WTC11 (cell line): ENCODE measurements at regions not wholly inside any gene's neighbourhood (a gene's known extent, or its start where the extent isn't known, plus 50 kb on each side); places are given as distances from the start of the nearest gene placed in this dataset.

Source experiments
- ATAC-seq: fragments of 200-7000 bp; cut with Tn5 transposase; 2 replicates; pipeline ENCODE4 v1.10.0; 2021; ENCODE audit warnings: mild to moderate bottlenecking, moderate library complexity
- CTCF ChIA-PET: fragments of 300-600 bp; sonication (Branson Sonifier 250); formaldehyde crosslinking; loops from one replicate; lab custom pipeline; 2021; ENCODE audit warnings: antibody characterized with exemption; lab: Charles Lee
- POLR2A ChIA-PET: fragments of 350-600 bp; sonication (Branson Sonifier 250); formaldehyde crosslinking; loops from one replicate; lab custom pipeline; 2021; ENCODE audit warnings: antibody characterized with exemption; lab: Charles Lee
- DNase-seq: peaks from one replicate; pipeline ENCODE4 v3.0.0; 2021; ENCODE audit warnings: low spot score
- H3K27ac Mint-ChIP-seq: 2 replicates; pipeline ENCODE4 v1.8.0; 2021; ENCODE audit warnings: mixed read lengths
- H3K27me3 Mint-ChIP-seq: 2 replicates; pipeline ENCODE4 v1.8.0; 2021; ENCODE audit warnings: low read depth, mild to moderate bottlenecking, moderate library complexity, mixed read lengths
- H3K36me3 Mint-ChIP-seq: 2 replicates; pipeline ENCODE4 v1.8.0; 2021; ENCODE audit warnings: mixed read lengths
- H3K4me1 Mint-ChIP-seq: 2 replicates; pipeline ENCODE4 v1.8.0; 2022; ENCODE audit warnings: mixed read lengths
- H3K4me3 Mint-ChIP-seq: 2 replicates; pipeline ENCODE4 v1.8.0; 2021; ENCODE audit warnings: mild to moderate bottlenecking, moderate library complexity, mixed read lengths
- H3K9me3 Mint-ChIP-seq: 2 replicates; pipeline ENCODE4 v1.8.0; 2021; ENCODE audit warnings: mixed read lengths
- ATF1 ChIP-seq: sonication (generic); formaldehyde crosslinking; IDR thresholded peaks from 2 replicates; pipeline ENCODE4 v1.8.1; 2023; ENCODE audit warnings: mild to moderate bottlenecking, moderate library complexity, missing genetic modification reagents
- CBFB ChIP-seq: sonication (generic); formaldehyde crosslinking; IDR thresholded peaks from 2 replicates; pipeline ENCODE4 v1.8.1; 2022; ENCODE audit warnings: mild to moderate bottlenecking, low read depth, missing genetic modification reagents
- CREB1 ChIP-seq: sonication (generic); formaldehyde crosslinking; IDR thresholded peaks from 2 replicates; pipeline ENCODE4 v1.8.0; 2023; ENCODE audit warnings: mild to moderate bottlenecking, missing genetic modification reagents
- E2F5 ChIP-seq: sonication (generic); formaldehyde crosslinking; IDR thresholded peaks from 2 replicates; pipeline ENCODE4 v1.8.1; 2022; ENCODE audit warnings: mild to moderate bottlenecking, moderate library complexity, missing genetic modification reagents
- GABPB1 ChIP-seq: sonication (generic); formaldehyde crosslinking; IDR thresholded peaks from 2 replicates; pipeline ENCODE4 v1.8.1; 2023; ENCODE audit warnings: mild to moderate bottlenecking, missing genetic modification reagents
- HMGA2 ChIP-seq: fragments of 250-450 bp; sonication (Bioruptor Pico); IDR thresholded peaks from 2 replicates; pipeline ENCODE4 v1.4.0; 2021; ENCODE audit warnings: mild to moderate bottlenecking, moderate library complexity
- KAT7 ChIP-seq: sonication (generic); formaldehyde crosslinking; IDR thresholded peaks from 2 replicates; pipeline ENCODE4 v1.8.1; 2023; ENCODE audit warnings: missing genetic modification reagents, mild to moderate bottlenecking, borderline replicate concordance
- NFATC4 ChIP-seq: fragments of 250-450 bp; sonication (Bioruptor Pico); IDR thresholded peaks from 2 replicates; pipeline ENCODE4 v1.9.0; 2021; ENCODE audit warnings: mild to moderate bottlenecking
- NFE2L1 ChIP-seq: sonication (generic); formaldehyde crosslinking; IDR thresholded peaks from 2 replicates; pipeline ENCODE4 v1.8.1; 2023; ENCODE audit warnings: missing genetic modification reagents
- NFYB ChIP-seq: sonication (generic); formaldehyde crosslinking; conservative IDR thresholded peaks from 2 replicates; pipeline ENCODE4 v1.8.0; 2022; ENCODE audit warnings: low read depth, missing genetic modification reagents
- NR2C2 ChIP-seq: sonication (generic); formaldehyde crosslinking; IDR thresholded peaks from 2 replicates; pipeline ENCODE4 v1.8.0; 2022; ENCODE audit warnings: mild to moderate bottlenecking, missing genetic modification reagents
- NR3C1 ChIP-seq: sonication (generic); formaldehyde crosslinking; conservative IDR thresholded peaks from 2 replicates; pipeline ENCODE4 v1.8.1; 2023; ENCODE audit warnings: low read depth, mild to moderate bottlenecking, missing genetic modification reagents
- OVOL2 ChIP-seq: fragments of 250-450 bp; sonication (Bioruptor Pico); IDR thresholded peaks from 2 replicates; pipeline ENCODE4 v1.9.0; 2021; ENCODE audit warnings: mild to moderate bottlenecking, borderline replicate concordance
- PRRX2 ChIP-seq: fragments of 250-450 bp; sonication (Bioruptor Pico); IDR thresholded peaks from 2 replicates; pipeline ENCODE4 v1.8.0; 2021; ENCODE audit warnings: mild to moderate bottlenecking
- SMAD3 ChIP-seq: sonication (generic); formaldehyde crosslinking; IDR thresholded peaks from 2 replicates; pipeline ENCODE4 v1.8.0; 2022; ENCODE audit warnings: missing genetic modification reagents, mild to moderate bottlenecking, borderline replicate concordance
- SP1 ChIP-seq: sonication (generic); formaldehyde crosslinking; conservative IDR thresholded peaks from 2 replicates; pipeline ENCODE4 v1.8.1; 2022; ENCODE audit warnings: missing genetic modification reagents
- TEAD1 ChIP-seq: sonication (generic); formaldehyde crosslinking; IDR thresholded peaks from 2 replicates; pipeline ENCODE4 v1.8.0; 2022; ENCODE audit warnings: mild to moderate bottlenecking, missing genetic modification reagents
- TEAD4 ChIP-seq: sonication (generic); formaldehyde crosslinking; IDR thresholded peaks from 2 replicates; pipeline ENCODE4 v1.8.0; 2022; ENCODE audit warnings: mild to moderate bottlenecking, missing genetic modification reagents
- ZNF281 ChIP-seq: sonication (generic); formaldehyde crosslinking; IDR thresholded peaks from 2 replicates; pipeline ENCODE4 v1.8.0; 2023; ENCODE audit warnings: mild to moderate bottlenecking, missing genetic modification reagents
- ZNF671 ChIP-seq: fragments of 250-450 bp; sonication (Bioruptor Pico); IDR thresholded peaks from 2 replicates; pipeline ENCODE4 v1.8.0; 2021; ENCODE audit warnings: mild to moderate bottlenecking
- TF ChIP-seq, protein P1 (sequence below): sonication (generic); formaldehyde crosslinking; IDR thresholded peaks from 2 replicates; pipeline ENCODE4 v1.8.1; 2023; ENCODE audit warnings: mild to moderate bottlenecking, missing genetic modification reagents
- TF ChIP-seq, protein P2 (sequence below): fragments of 250-450 bp; sonication (Bioruptor Pico); IDR thresholded peaks from 2 replicates; pipeline ENCODE4 v1.9.0; 2021; ENCODE audit warnings: mild to moderate bottlenecking

DNA sequence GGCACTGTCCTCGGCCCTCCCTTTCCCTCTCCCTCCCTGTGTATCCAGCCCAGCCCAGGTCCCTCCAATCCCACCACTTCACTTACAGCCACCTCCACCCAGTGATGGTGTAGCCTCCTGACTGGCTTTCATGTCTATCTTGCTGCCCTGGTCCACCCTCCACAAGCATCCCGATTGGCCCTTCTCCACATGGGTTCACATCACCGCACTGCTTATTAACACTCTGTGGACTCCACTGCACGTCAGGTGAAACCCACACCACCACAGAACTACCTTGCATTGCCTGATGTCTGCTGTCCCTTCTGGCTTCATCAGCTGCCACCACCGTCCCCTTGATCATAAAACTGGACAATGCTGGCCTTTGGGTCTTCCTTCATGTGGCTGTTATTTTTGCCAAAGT lies 220.4 kb upstream of the ARID1B start:
- ChIA-PET POLR2A (no interaction called here), CTCF (no interaction called here)
- DNase-seq: no peak
- H3K27me3 Mint-ChIP-seq: no peaks in the 10 kb centered on the region
- peaks cover 12% of the 10 kb centered on the region for H3K36me3 Mint-ChIP-seq
- peaks cover 23% of the 10 kb centered on the region for H3K9me3 Mint-ChIP-seq
- no peak for ATAC-seq
- H3K4me3 Mint-ChIP-seq: no peak overlapping the region
- 0 out of 2 replicates have a peak overlapping the region, but pooled peaks have one; percentile 20 for H3K27ac Mint-ChIP-seq
- H3K4me1 Mint-ChIP-seq: no peaks in the 10 kb centered on the region
- no peak for TF ChIP-seq NFE2L1 (CRISPR knock-in tag)
- TF ChIP-seq OVOL2 (CRISPR knock-in tag): no peak
- no peak for TF ChIP-seq NFATC4 (CRISPR knock-in tag)
- no peak for TF ChIP-seq ZNF671 (CRISPR knock-in tag)

DNA sequence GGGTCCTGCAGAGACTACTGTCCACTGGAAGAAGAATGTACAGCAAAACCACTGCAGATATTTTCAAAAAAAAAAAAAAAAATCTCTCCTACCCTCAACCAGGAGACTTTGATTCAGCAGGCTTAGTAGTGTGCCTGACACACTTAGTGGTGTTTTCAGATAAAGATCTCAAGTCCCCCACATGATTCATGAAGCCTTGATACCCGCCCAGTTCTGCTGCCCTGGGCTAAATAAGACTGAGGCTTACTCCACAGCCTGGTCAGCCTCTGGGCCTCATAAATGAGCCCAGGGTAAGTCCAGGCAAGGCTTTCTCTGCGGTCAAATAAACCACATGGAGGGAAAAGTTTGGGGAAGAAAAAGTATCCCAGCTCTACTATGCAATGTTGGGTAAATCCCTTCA lies 222.1 kb upstream of the ARID1B start:
- Mint-ChIP-seq H3K4me1 (no peaks in the 10 kb centered on the region), H3K27me3 (no peaks in the 10 kb centered on the region), H3K36me3 (peaks cover 5% of the 10 kb centered on the region), H3K27ac (no peak overlapping the region), H3K4me3 (no peak overlapping the region), H3K9me3 (peaks cover 7% of the 10 kb centered on the region)
- ATAC-seq (no peak), DNase-seq (no peak)
- ChIA-PET POLR2A (no interaction called here), CTCF (no interaction called here)
- TF ChIP-seq SP1 (CRISPR knock-in tag) (no peak), E2F5 (CRISPR knock-in tag) (no peak), NR2C2 (CRISPR knock-in tag) (no peak), CBFB (CRISPR knock-in tag) (no peak), GABPB1 (no peak), ATF1 (no peak)
- TF ChIP-seq, protein P1, sequence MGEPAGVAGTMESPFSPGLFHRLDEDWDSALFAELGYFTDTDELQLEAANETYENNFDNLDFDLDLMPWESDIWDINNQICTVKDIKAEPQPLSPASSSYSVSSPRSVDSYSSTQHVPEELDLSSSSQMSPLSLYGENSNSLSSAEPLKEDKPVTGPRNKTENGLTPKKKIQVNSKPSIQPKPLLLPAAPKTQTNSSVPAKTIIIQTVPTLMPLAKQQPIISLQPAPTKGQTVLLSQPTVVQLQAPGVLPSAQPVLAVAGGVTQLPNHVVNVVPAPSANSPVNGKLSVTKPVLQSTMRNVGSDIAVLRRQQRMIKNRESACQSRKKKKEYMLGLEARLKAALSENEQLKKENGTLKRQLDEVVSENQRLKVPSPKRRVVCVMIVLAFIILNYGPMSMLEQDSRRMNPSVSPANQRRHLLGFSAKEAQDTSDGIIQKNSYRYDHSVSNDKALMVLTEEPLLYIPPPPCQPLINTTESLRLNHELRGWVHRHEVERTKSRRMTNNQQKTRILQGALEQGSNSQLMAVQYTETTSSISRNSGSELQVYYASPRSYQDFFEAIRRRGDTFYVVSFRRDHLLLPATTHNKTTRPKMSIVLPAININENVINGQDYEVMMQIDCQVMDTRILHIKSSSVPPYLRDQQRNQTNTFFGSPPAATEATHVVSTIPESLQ (CRISPR knock-in tag): no peak

DNA sequence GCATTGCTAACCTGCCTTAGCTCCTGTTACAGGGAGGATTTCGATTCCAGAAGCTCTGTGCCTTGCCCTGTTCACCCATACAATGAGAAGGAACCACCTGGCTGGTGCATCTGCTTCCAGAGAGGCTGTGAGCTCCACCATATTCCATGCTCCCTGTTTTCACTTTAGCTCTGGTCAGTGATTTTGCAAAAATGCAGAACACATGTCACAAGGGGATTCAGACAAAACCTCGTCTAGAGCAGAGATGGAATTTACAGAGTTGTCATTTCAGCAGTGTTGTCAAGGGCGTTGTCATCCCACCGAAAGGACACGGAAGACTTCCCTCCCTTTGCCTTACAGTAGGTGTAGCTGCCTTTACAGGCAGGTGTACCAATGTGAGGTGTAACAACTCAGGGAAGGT lies 223.0 kb upstream of the ARID1B start:
- Mint-ChIP-seq H3K27me3 (no peaks in the 10 kb centered on the region), H3K36me3 (no peaks in the 10 kb centered on the region), H3K4me1 (no peaks in the 10 kb centered on the region), H3K9me3 (no peaks in the 10 kb centered on the region), H3K27ac (no peak overlapping the region), H3K4me3 (no peak overlapping the region)
- ChIA-PET POLR2A (no interaction called here), CTCF (no interaction called here)
- TF ChIP-seq NR3C1 (CRISPR knock-in tag): no peak
- TF ChIP-seq CREB1 (CRISPR knock-in tag): no peak
- no peak for TF ChIP-seq NFYB (CRISPR knock-in tag)
- DNase-seq (no peak), ATAC-seq (no peak)

- no peak for DNase-seq
- Mint-ChIP-seq H3K4me3 (no peak overlapping the region), H3K36me3 (no peaks in the 10 kb centered on the region), H3K27ac (no peak overlapping the region), H3K4me1 (no peaks in the 10 kb centered on the region), H3K9me3 (no peaks in the 10 kb centered on the region), H3K27me3 (no peaks in the 10 kb centered on the region)
- POLR2A ChIA-PET: no interaction called here
- CTCF ChIA-PET: no interaction called here
- ATAC-seq: no peak
- no peak for TF ChIP-seq HMGA2 (CRISPR knock-in tag)
- TF ChIP-seq KAT7 (CRISPR knock-in tag): no peak
- TF ChIP-seq PRRX2 (CRISPR knock-in tag): no peak
- TF ChIP-seq TEAD4: no peak
- TF ChIP-seq SMAD3 (CRISPR knock-in tag): no peak
- TF ChIP-seq TEAD1 (CRISPR knock-in tag): no peak
- TF ChIP-seq ZNF281 (CRISPR knock-in tag): no peak
- TF ChIP-seq, protein P2, sequence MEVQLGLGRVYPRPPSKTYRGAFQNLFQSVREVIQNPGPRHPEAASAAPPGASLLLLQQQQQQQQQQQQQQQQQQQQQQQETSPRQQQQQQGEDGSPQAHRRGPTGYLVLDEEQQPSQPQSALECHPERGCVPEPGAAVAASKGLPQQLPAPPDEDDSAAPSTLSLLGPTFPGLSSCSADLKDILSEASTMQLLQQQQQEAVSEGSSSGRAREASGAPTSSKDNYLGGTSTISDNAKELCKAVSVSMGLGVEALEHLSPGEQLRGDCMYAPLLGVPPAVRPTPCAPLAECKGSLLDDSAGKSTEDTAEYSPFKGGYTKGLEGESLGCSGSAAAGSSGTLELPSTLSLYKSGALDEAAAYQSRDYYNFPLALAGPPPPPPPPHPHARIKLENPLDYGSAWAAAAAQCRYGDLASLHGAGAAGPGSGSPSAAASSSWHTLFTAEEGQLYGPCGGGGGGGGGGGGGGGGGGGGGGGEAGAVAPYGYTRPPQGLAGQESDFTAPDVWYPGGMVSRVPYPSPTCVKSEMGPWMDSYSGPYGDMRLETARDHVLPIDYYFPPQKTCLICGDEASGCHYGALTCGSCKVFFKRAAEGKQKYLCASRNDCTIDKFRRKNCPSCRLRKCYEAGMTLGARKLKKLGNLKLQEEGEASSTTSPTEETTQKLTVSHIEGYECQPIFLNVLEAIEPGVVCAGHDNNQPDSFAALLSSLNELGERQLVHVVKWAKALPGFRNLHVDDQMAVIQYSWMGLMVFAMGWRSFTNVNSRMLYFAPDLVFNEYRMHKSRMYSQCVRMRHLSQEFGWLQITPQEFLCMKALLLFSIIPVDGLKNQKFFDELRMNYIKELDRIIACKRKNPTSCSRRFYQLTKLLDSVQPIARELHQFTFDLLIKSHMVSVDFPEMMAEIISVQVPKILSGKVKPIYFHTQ (CRISPR knock-in tag): no peak
Measured at GRCh38 chr6:156552849-156553248, 224.3 kb upstream of the ARID1B start.
